ENCODE measurements at regions not wholly inside any gene's neighbourhood (a gene's known extent, or its start where the extent isn't known, plus 50 kb on each side); places are given as distances from the start of the nearest gene placed in this dataset.

DNA sequence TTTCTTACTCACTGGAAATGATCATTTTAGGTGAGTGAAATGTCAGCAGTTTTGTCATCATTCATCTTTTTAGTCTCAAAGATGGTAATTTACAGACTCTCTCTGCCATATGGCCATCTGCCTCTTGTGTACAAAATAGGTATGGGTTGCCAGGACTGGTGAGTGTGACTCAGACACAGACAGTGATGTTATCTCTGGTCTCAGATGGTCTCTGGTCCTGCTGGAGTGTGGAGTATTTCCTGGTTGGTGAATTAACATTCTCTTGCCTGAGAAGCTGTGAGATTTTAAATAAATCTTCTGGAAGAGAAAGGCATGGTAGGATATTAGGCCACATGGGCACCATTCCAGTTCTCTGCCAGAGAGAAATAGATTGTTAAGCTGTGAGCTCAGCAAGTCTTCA, 207.0 kb downstream of the ATP23 start:
- TF ChIP-seq, protein P1, sequence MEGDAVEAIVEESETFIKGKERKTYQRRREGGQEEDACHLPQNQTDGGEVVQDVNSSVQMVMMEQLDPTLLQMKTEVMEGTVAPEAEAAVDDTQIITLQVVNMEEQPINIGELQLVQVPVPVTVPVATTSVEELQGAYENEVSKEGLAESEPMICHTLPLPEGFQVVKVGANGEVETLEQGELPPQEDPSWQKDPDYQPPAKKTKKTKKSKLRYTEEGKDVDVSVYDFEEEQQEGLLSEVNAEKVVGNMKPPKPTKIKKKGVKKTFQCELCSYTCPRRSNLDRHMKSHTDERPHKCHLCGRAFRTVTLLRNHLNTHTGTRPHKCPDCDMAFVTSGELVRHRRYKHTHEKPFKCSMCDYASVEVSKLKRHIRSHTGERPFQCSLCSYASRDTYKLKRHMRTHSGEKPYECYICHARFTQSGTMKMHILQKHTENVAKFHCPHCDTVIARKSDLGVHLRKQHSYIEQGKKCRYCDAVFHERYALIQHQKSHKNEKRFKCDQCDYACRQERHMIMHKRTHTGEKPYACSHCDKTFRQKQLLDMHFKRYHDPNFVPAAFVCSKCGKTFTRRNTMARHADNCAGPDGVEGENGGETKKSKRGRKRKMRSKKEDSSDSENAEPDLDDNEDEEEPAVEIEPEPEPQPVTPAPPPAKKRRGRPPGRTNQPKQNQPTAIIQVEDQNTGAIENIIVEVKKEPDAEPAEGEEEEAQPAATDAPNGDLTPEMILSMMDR (IDR thresholded peaks at IDR 0.05; ENCODE audit: control extremely low read depth, extremely low read depth): no peak
- H3K4me3 ChIP-seq: no peak overlapping the region
- H3K27ac ChIP-seq (ENCODE audit: low read depth in 1 of 2, low read length in 1 of 2): no peak overlapping the region
- peaks cover 0 to 3% (median 0%) of the 10 kb centered on the region in 5 donors for H3K4me1 ChIP-seq (ENCODE audit: control insufficient read depth in 5 of 5, insufficient read depth in 5 of 5, low read length in 5 of 5)
- no peaks in the 10 kb centered on the region for H3K9me3 ChIP-seq (ENCODE audit: control insufficient read depth in 4 of 4, insufficient read depth in 3 of 4, low read length in 3 of 4)
- ATAC-seq (ENCODE audit: insufficient read depth, low FRiP score) (no peak), DNase-seq (no peak)
- no peaks in the 10 kb centered on the region for H3K27me3 ChIP-seq (ENCODE audit: control insufficient read depth in 3 of 3, insufficient read depth in 3 of 3, low read length in 2 of 3)
- no peak overlapping the region for H3K9ac ChIP-seq (ENCODE audit: insufficient read depth in 1 of 2, low read length in 2 of 2)
- H3K36me3 ChIP-seq (ENCODE audit: control insufficient read depth in 4 of 4, insufficient read depth in 4 of 4, low read length in 4 of 4): no peaks in the 10 kb centered on the region

DNA sequence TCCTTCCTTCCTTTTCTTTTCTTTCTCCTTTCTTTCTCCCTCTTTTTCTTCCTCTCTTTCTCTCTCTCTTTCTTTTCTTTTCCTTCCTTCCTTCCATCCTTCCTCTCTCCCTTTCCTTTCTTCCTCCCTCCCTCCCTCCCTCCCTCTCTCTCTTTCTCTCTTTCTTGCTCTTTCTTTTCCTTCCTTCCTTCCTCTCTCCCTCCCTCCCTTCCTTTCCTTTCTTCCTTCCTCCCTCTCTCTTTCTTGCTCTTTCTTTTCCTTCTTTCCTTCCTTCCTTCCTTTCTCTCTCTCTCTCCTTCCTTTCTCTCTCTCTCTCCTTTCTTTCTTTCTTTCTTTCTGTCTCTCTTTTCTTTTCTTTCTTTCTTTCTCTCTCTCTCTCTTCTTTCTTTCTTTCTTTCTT, 207.6 kb downstream of the ATP23 start:
- Histone ChIP-seq H3K36me3 (ENCODE audit: control insufficient read depth in 4 of 4, insufficient read depth in 4 of 4, low read length in 4 of 4) (no peaks in the 10 kb centered on the region), H3K4me3 (no peak overlapping the region), H3K27me3 (ENCODE audit: control insufficient read depth in 3 of 3, insufficient read depth in 3 of 3, low read length in 2 of 3) (no peaks in the 10 kb centered on the region), H3K9ac (ENCODE audit: insufficient read depth in 1 of 2, low read length in 2 of 2) (no peak overlapping the region), H3K27ac (ENCODE audit: low read depth in 1 of 2, low read length in 1 of 2) (no peak overlapping the region), H3K4me1 (ENCODE audit: control insufficient read depth in 5 of 5, insufficient read depth in 5 of 5, low read length in 5 of 5) (no peaks in the 10 kb centered on the region), H3K9me3 (ENCODE audit: control insufficient read depth in 4 of 4, insufficient read depth in 3 of 4, low read length in 3 of 4) (no peaks in the 10 kb centered on the region)
- TF ChIP-seq, protein P1 (IDR thresholded peaks at IDR 0.05; ENCODE audit: control extremely low read depth, extremely low read depth): no peak
- DNase-seq: no peak
- ATAC-seq (ENCODE audit: insufficient read depth, low FRiP score): no peak

DNA sequence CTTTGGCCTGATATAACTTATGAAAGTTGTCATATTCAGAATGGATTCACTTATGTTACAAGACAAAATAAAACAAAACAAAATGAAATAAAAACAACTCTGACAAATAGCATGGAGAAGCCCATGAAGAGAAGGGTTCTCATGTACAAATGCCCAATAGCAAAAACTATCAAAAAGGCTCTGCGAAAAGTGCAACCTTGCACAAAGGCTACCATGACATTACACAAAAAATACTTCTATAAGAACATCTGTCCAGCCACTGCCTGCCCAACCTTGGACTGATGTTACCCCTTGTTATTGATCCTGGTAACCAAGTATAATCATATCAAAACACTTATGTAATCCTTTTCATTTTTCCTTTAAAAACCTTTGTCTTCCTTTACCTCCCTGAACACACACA, 213.0 kb downstream of the ATP23 start:
- H3K4me1 ChIP-seq (ENCODE audit: control insufficient read depth in 5 of 5, insufficient read depth in 5 of 5, low read length in 5 of 5): no peaks in the 10 kb centered on the region
- no peak overlapping the region for H3K4me3 ChIP-seq
- TF ChIP-seq, protein P1 (IDR thresholded peaks at IDR 0.05; ENCODE audit: control extremely low read depth, extremely low read depth): no peak
- ATAC-seq (ENCODE audit: insufficient read depth, low FRiP score) (no peak), DNase-seq (no peak)
- no peaks in the 10 kb centered on the region for H3K36me3 ChIP-seq (ENCODE audit: control insufficient read depth in 4 of 4, insufficient read depth in 4 of 4, low read length in 4 of 4)
- WGBS, 2 donors: 96% methylated on average over 1 of the region's 1 CpG
- no peak overlapping the region for H3K9ac ChIP-seq (ENCODE audit: insufficient read depth in 1 of 2, low read length in 2 of 2)
- no peaks in the 10 kb centered on the region for H3K27me3 ChIP-seq (ENCODE audit: control insufficient read depth in 3 of 3, insufficient read depth in 3 of 3, low read length in 2 of 3)
- H3K9me3 ChIP-seq (ENCODE audit: control insufficient read depth in 4 of 4, insufficient read depth in 3 of 4, low read length in 3 of 4): peaks cover 0 to 2% (median 0%) of the 10 kb centered on the region in 4 donors
- no peak overlapping the region for H3K27ac ChIP-seq (ENCODE audit: low read depth in 1 of 2, low read length in 1 of 2)

DNA sequence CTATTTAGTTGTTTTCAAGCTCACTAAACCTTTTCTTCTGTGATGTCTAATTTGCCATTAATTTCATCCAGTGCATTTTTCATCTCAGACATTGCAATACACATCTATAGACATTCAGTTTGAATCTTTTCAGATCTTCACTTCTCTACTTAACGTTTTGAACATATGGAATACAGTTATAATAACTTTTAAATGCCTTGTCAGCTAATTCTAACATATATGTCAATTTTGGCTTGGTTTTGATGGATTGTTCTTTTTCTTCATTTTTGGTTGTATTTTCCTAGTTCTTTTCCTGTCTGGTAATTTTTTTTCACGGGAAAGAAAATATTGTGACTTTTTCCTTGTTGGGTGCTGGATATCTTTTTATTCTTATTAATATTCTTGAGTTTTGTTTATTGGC, 215.3 kb downstream of the ATP23 start:
- no peak overlapping the region for H3K4me3 ChIP-seq
- H3K36me3 ChIP-seq (ENCODE audit: control insufficient read depth in 4 of 4, insufficient read depth in 4 of 4, low read length in 4 of 4): no peaks in the 10 kb centered on the region
- ATAC-seq (ENCODE audit: insufficient read depth, low FRiP score): no peak
- no peaks in the 10 kb centered on the region for H3K4me1 ChIP-seq (ENCODE audit: control insufficient read depth in 5 of 5, insufficient read depth in 5 of 5, low read length in 5 of 5)
- TF ChIP-seq, protein P1 (IDR thresholded peaks at IDR 0.05; ENCODE audit: control extremely low read depth, extremely low read depth): no peak
- peaks cover 0 to 2% (median 0%) of the 10 kb centered on the region in 4 donors for H3K9me3 ChIP-seq (ENCODE audit: control insufficient read depth in 4 of 4, insufficient read depth in 3 of 4, low read length in 3 of 4)
- 75 to 86% methylated on average over 2 of the region's 2 CpGs for WGBS, 2 donors
- H3K27me3 ChIP-seq (ENCODE audit: control insufficient read depth in 3 of 3, insufficient read depth in 3 of 3, low read length in 2 of 3): no peaks in the 10 kb centered on the region
- no peak overlapping the region for H3K9ac ChIP-seq (ENCODE audit: insufficient read depth in 1 of 2, low read length in 2 of 2)
- DNase-seq: no peak
- H3K27ac ChIP-seq (ENCODE audit: low read depth in 1 of 2, low read length in 1 of 2): no peak overlapping the region

Data from lung (tissue), 11 donors.